Activated CD4-positive, alpha-beta T cell treated with anti-CD3 and anti-CD28 coated beads for 4 hours (primary cell): ENCODE measurements at regions not wholly inside any gene's neighbourhood (a gene's known extent, or its start where the extent isn't known, plus 50 kb on each side); places are given as distances from the start of the nearest gene placed in this dataset.
"Not testable (repeated sequence)": the region's sequence is repeated elsewhere in the genome, so short reads cannot be mapped to it uniquely, and the experiment has no call there.

Source experiments
- DNase-seq, 2 donors: peaks; one replicate each; pipeline ENCODE4 v3.0.0-alpha.2; 2020

DNA sequence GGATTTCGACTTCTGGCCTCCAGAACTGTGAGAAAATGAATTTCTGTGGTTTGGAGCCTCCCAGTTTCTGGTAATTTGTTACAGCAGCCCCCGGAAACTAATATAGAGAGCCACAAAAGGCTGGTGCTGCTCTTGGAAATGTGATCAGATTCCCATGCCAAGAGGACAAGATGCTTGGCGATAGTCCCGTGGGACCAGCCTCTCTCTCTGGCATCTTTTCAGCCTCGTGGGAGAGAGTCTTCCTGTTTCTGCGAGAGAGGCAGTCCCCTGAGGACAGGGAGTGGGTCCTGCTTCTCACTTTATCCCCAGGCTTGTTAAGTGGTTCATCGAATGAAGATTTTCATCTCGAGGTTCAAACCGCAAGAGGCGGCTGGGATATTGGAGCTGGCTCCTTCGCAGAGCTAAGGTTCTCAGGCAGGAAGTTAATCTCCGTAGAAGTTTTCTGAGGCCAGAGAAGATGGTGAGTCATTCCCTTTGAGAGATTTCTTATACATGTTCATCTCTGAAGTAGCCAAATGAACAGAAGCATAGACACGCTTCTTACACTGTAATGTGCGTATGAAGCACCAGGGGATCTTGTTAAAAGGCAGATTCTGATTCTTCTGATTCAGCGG lies 211.6 kb upstream of the SDK2 start:
- no peak for DNase-seq

DNA sequence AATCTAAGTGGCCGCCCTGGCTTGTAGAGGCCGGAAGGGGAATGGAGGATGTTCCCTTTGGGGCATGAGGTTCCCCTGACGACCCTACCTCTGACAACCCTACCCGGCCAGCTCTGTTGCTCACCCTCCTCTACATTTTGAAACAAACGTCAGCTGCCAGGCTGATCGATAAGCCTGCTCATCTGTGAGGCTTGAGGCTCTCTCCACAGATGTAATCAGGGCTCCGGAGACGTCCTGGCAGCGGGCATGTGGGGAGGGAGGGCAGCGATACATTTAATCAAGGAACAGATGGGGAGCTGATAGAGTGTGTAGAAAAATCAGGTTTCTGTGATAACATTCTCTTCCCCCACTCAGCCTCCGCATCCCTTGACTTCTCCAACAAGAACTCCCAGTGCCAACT lies 212.3 kb upstream of the SDK2 start:
- DNase-seq = no peak

DNA sequence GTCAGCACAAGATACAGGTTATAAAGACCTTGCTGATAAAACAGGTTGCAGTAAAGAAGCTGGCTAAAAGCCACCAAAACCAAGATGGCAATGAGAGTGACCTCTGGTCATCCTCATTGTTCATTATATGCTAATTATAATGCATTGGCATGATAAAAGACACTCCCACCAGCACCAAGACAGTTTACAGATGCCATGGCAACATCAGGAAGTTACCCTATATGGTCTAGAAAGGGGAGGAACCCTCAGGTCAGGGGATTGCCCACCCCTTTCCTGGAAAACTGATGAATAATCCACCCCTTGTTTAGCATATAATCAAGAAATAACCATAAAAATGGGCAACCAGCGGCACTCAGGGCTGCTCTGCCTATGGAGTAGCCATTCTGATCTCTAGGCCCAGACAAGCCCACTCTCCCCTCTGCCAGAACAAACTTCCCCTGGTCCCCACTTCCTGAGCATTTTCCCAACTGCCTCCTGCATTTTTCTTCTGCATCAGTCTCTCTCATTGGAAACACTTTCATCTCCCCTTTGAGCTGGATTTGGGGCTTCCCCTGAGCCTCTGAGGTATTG lies 215.3 kb upstream of the SDK2 start:
- not testable (repeated sequence) for DNase-seq

DNA sequence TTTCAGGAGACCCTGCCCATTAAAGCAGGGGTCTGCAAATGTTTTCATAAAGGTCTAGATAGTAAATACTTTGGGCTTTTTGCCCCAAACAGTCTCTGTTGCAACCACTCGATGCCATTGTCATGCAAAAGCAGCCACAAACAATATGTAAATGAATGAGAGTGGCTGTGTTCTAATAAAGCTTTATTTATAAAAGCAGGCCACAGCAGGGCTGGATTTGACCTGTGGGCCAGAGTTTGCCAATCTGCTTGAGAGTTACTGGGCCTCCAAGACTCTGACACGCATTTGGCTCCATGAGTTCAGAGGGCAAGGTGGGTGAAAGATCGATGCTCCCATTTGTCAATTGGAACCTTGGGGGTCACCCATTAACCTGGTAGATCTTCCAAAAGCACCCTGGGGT lies 217.3 kb upstream of the SDK2 start:
- no peak for DNase-seq

DNA sequence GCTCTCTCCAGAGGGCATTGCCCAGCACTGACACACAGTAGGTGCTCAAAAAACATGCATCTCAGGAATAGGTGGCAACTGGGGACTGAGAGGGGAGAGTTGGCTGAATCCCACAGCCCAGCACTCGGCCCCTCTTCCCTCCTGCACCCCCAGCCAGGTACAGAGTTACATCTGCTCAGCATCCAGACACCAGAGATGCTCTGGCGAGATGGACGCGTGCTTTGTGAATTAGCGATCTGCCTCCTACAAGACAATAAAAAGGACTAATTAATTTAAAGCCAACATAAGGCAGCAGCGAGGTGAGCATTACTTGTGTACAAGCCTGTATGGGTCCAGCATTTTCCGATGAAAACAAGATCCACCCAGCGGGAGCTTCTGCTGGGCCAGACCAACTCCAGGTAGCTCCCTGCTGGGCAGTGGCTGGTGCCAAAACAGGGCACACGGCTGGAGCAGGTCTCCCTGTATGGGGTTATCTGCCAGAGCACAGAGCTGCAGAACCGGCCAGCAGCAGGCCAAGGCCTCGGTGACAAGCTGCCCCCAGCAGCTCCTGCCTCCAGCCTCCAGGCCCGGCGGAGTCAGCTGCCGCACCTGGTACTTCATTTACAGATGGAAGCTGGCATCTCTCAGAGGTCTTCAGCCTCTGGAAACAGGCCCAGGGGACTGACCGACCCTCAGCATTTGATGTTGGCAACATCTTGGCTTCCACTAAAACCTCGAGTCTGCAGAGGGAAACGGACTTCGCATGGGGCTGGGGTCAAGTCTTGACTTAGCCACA lies 219.7 kb upstream of the SDK2 start:
- DNase-seq = no peak

DNA sequence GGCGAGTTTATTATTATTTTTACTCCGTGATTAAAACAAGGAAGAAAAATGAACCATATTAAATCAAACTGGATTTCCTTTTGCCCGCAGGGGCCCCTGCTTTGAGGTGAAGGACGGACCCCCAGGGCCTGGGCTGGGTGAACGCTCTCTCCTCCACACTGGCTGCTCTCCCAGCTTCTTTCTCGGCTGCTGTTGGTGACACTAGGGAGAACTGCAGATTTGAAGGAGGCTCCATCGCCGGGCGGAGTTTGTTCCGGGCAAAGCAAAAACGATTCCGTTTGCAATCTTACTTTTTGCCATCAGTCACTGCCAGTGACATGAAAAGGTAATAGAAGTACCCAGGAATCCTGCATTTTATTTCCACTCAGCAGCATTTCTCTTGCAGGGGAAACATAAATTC lies 221.6 kb upstream of the SDK2 start:
- no peak for DNase-seq

DNA sequence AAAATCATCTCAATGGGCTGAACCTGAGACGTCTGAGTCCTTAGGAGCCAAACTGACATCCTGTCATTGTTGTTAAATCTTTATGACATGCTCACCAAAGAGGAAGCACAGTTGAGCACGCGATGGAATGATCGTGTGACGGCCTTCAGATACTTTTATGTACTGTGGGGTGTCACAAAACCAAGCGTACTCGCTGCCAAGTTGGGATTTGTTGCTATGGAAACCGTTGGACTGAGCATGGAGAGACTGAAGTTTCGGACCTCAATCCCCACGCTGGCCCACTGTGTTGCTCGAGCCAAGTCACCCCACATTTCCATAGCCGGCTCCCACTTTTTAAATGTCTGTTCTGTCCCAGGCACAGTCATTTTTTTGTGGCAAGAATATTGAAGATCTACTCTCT lies 222.8 kb upstream of the SDK2 start:
- DNase-seq = no peak

DNA sequence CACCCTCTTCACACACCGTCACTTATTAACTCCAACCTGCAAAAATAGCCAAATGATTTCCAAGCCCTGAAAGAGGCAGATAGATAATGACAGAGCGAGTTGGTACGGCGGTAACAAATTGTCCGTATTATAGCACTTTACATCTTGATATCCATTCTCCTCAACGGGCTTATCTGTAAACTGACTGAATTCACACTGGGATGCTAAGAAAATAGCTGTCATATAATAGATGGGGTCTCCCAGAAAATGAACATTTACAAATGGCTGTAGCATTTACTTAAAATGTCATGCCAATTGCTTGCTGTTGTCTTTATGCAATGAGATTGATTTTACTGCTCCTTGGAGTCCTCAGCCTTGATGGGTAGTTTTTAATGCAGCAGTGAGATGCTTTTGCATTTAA lies 225.8 kb upstream of the SDK2 start:
- no peak for DNase-seq

DNA sequence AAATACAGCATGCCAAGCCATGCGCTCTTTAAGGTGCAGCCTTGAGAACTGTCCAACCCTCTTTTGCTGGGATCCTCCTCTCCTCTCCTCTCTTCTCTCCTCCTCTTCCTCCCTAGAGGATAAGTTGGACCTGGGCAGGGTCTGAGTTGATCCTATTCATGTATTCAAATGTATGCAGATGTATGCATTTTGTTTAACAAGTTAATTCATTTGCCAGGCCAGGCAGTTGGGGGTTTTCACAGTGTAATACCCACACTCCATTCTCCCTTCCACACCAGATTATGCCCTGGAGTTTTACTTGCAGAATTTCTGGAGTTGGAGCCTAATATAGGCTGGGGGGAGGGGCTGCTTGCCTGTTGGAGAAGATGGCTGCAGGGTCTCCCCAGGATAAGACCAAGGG lies 226.2 kb upstream of the SDK2 start:
- no peak for DNase-seq

DNA sequence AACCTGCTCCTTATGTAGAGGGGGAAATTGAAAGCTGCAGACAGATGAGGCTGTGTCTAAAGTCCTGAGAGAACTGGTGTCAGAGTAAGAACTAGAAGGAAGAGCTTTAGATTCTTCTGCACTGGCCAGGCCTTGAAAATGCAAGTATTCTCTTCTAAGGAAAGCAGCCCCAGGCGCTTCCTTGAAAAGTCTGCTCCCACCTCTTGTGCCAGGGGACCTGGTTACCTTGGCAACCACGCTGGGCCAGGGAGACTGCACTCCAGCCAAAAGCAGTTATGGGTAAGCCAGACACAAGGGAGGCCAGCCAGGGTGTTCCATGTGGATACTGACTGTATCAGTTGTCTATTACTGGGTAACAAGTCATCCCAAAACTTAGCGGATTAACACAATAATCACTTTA lies 228.6 kb upstream of the SDK2 start:
- no peak for DNase-seq

DNA sequence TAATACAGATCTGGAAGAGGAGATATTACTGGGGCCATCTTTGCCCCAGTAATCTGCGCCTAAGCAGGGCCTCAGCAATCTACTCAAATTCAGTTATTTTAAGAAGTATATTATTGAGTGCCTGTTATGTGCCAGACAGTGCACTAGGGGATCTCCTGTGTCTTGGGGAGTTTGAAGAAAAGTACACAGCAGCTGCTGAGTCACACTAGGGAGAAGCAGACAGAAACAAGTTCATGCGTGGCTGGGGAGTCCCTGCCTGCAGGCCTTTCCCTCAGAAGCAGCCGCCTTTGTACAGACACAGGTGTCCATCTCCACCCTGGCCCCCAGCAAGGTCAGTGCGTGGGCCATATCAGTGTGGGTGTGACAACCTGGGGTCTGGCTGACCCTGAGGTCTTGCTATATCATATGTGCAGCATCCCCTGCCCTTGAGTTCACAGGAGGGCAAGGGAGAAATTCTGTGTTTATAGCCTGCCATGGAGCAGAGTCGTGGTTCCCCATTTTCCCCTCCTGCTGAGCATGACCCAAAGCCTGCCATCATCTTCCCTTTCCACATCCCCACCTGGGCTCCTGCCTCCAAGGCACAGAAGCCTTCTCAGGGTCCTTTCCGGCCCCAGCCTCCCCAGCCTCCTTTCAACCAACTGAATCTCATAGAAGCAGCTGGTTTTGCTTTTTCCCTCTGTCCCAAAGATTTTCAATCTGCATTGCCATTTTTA lies 229.9 kb upstream of the SDK2 start:
- DNase-seq = no peak

DNA sequence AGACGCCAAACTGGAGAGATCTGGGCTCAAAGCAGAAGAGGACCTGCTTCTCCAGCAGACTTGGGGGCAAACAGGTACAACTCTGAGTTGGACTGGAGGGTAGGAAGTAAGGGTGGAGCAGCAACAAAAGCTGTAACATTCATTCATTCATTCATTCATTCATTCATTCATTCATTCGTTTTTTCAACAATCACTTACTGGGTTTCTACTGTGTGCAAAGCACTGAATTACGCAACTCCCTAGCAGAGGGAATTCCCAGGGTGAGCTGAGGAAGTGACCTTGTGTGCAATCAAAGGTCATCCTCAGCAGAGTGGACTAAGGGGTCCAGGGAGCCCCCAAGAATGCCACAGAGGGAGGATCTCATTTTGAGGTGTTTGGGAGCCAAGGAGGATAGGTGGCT lies 231.1 kb upstream of the SDK2 start:
- DNase-seq = no peak

DNA sequence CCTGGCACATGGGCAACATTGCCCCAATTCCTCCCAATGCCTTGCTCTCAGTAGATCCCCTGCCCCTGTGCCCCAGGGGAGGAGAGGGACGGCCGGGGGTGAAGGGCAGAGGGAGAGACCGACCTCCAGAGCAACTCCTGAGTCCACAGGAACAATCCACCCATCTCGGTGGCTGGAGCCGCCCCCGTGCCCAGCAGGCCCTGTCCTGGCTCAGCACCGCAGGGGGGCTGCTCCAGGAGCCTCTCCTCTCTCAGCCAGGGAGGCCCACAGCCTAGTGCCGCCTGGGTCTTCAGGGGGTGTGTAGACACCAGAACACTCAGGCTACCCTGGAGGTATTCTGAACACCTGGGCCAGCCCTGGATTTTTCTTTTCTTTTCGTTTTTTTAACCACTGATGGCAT lies 233.7 kb upstream of the SDK2 start:
- no peak for DNase-seq

DNA sequence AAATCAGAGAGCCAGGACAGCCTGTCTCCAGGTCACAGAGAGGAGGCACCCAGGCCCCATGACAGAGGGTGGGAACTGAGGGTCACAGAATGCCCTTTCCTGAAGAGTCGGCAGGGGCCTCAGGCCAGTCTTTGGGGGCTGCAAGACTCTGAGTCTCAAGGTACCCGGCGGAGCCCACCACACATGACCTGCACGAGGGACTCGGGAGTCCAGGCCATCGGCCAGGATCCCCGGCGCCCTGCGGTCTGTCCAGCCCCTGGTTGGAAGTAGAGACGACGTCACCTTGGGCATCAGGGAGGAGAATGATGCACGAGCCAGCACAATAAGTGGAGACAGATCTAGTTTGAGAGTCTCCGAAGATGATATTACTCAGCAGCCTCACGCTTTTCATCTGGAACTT lies 234.7 kb upstream of the SDK2 start:
- no peak for DNase-seq

DNA sequence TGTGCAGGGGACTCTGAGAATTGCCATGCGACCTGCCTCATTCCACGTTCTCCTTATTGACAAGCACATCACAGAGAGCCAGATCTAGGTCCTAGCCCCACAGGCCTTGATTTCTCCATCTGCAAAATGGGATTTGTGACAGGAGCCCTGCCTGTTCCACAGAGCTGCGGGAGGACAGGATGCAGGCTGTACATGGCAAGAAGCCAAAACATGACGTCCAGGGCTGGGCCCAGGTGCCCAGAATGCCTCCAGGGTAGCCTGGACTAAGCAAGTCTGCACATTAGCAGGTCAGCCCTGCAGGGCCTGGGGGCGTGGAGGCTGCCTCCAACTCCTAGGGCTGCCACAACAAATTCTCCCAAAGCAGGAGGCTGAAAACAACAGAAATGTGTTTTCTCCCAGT lies 235.7 kb upstream of the SDK2 start:
- no peak for DNase-seq

DNA sequence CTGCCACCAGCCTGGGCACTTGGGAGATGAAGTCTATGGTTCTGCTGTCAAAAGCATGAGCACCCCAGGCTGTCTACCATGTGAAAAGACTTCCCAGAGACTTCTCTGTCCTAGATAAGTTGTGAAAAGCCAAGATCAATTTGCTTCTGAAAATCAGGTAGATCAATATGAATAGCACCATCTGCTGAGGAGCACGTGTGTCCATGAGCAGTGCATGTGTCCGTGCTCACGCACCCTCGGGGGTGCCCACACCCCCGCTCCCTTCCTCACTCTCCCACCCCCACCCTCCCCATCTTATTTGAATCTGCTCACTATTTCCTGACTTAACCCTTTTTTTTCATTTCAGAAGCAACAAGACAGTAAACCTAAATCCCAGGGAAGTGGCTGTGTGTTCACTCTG lies 238.3 kb upstream of the SDK2 start:
- no peak for DNase-seq

DNA sequence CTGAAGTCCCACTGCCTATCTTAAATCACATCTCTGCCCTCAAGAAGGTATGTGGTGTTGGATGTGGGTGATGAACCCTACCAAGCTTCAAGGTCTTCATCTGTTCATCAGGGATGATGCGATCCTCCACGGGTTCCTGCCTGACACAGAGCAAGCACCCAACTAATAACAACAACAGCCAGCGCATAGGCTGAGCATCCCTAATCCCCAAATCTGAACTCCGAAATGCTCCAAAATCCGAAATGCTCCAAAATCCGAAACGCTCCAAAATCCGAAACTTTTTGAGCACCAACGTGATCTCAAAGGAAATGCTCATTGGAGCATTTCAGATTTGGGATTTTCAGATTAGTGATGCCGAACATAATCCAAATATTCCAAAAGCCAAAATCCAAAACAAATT lies 238.9 kb upstream of the SDK2 start:
- no peak for DNase-seq

DNA sequence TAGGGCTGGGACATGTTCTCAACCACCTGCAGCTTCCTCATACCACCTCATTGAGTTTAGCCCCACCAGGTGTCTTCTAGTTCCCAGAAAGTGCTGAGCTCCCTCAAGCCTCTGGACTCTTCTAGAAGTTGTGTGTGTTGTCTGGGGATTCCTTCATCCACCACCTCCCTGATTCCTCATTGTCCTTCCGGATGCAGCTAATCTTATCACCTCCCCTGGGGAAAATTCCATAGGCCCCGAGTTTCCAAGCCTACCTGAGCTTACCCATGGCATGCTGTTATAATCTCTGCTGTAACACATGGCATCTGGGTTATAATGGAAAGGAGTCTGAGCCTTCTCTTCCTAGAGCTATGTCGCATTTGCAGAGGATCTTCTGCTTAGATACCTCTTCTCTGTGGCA lies 243.5 kb upstream of the SDK2 start:
- DNase-seq = no peak

DNA sequence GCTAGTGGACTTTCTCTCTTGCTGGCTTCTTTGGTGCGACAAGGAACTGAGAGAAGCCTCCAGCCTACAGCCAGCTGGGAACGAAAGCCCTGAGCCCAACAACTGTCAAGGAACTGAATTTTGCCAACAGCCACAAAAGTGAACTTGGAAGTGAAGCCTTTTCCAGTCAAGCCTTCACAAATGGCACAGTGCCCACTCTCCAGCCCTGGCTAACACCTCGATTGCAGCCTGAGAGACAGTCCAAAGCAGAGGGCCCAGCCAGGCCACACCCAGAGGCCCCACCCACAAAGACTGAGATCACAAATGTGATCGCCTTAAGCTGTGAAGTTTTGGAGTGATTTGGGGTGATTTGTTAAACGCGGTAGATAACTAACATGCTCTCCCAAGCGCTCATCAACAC lies 244.6 kb upstream of the SDK2 start:
- no peak for DNase-seq

DNA sequence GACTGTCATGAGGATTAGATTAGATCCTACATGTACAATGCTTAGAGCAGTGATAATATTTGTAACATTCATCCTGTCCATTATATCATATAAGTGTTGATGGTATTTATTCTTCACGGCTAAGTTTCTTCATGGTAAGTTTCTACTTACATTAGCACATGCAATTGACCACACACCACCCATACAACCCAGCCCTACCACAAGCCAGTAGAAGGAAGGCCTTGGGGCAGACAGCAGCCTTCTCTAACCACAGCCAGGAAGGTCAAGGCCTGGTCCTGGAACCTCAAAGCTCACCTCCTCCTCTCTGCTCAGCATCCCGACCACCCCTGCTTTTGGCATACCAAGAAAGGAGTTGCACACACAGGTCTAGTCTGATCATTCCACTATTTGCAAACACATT lies 245.2 kb upstream of the SDK2 start:
- DNase-seq = no peak

DNA sequence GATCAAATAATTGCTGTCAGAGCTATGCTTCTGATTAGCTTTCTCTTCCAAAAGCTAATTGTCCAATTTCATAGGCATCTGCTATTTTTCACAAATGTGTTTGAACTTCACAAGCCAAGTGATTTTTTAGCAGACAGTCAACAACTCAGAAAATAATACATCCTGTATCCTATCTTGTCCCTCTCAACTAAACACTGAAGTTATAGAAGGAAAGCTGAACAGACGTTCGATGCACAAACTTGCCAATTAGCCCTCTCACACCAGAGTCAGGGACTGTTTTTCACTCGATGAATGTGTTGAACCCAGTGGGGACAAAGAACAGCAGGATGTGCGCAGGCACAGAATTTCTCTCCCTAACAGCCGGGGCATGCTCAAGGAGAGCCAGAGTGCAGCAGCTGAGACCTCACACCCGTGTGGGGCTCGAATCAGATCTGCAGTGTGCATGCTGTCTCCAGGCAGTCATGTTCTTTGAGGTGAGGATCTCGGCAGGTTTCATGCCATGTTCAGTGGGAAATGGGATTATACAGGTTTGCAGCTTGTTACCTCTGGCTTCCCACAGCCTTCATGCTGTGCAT lies 246.7 kb upstream of the SDK2 start:
- no peak for DNase-seq

DNA sequence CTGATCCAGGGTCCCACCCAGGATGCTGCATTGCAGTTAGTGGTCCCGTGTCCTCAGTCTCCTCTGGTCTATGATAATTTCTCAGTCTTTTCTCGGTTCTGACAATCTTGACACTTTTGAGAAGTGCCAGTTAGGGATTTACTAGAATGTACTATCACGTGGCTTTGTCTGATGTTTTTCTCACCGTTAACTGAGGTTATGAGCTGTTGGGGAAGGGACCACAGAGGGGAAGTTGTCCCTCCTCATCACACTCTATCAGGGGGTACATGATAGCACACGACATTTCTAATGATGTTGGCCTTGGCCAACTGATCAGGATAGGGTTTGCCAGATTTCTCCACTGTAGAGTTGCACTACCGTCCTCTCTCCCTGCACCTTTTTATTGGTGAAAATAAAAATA lies 250.9 kb upstream of the SDK2 start:
- no peak for DNase-seq

DNA sequence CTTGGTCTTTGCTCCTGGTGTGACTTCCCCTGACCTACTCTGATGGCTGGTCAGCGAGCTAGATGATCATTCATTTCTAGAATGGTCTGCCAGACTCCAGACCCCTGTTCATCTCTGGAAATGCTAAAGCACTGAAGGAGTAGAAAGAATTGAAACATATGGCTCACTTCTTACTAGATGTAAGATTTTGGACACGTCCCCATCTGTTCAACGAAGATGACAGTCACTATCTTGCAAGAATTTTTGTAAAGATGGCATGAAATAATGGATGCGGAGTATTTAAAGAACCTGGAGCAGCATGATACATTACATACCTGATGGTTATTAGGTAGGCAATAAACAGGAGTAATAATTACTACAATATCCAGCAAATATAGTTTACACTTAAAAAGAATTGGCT lies 252.7 kb upstream of the SDK2 start:
- DNase-seq = no peak

DNA sequence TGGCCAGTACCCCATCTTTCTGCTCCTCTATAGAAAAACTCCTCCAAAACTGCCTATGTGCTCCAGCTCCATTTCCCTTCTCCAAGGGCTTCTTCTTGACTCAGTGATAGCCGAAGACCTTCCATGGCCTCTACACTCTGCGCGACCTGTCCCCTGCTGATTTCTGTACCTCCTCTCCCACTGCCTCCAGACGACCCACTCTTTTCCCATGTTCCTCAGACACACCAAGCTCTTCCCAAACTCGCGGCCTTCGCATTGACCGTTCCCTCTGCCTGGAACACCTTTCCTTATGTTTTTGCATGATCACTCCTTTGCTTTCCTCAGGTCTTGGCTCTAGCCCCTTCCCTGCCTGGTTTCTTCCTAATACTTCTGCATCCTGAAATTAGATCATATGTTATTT lies 255.6 kb upstream of the SDK2 start:
- no peak for DNase-seq
